SW 1271 (cell line): ENCODE measurements at regions not wholly inside any gene's neighbourhood (a gene's known extent, or its start where the extent isn't known, plus 50 kb on each side); places are given as distances from the start of the nearest gene placed in this dataset.
"Not testable (repeated sequence)": the region's sequence is repeated elsewhere in the genome, so short reads cannot be mapped to it uniquely, and the experiment has no call there.

Source experiments
- DNase-seq, 2 experiments: peaks; one replicate each; lab custom pipeline; 2025; lab: John Stamatoyannopoulos, UW

DNA sequence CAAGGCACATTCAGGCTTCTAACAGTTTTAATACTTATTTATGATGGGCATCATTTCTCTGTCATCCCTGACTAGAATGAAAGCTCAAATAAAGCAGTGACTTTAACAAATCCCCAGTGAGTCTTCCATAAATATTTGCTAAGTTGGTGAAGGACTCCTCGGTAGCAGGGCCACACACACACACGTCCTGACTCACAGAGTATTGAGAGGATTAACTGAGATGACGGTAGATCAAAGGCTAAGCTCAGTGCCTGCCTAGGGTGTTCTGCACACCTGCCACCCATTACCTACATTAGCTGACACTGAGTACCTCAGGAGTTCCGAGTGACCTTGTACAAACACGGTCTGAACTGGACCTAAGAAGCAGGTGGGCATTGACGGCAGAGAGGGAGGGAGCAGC lies 197.3 kb upstream of the SFSWAP start:
- no peak for DNase-seq

DNA sequence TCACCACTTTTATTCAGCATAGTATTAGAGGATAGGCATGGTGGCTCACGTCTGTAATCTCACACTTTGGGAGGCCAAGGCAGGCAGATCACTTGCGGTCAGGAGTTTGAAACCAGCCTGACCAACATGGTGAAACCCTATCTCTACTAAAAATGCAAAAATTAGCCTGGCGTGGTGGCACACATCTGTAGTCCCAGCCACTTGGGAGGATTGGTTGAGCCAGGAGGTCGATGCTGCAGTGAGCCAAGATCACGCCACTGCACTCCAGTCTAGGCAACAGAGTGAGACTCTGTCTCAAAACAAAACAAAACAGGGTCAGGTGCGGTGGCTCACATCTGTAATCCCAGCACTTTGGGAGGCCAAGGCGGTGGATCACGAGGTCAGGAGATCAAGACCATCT lies 190.3 kb upstream of the SFSWAP start:
- not testable (repeated sequence) for DNase-seq

DNA sequence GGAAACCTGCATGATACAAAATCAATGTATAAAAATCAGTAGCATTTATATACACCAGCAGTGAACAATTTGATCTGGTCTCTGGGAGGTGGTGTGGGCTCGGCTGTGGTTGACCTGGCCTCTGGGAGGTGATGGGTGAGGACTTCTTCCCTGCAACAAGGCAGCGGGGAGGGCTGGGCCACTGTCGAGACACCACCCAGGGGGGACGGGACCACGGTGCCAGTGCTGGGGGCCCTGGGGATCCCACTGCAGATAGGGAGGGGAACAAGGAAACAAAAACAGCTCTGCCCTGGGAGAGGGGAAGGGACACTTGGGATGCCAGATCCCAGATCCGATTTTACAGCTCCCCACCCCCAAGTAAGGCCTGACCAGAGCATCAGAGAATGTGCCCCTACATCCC lies 189.6 kb upstream of the SFSWAP start:
- no peak for DNase-seq

DNA sequence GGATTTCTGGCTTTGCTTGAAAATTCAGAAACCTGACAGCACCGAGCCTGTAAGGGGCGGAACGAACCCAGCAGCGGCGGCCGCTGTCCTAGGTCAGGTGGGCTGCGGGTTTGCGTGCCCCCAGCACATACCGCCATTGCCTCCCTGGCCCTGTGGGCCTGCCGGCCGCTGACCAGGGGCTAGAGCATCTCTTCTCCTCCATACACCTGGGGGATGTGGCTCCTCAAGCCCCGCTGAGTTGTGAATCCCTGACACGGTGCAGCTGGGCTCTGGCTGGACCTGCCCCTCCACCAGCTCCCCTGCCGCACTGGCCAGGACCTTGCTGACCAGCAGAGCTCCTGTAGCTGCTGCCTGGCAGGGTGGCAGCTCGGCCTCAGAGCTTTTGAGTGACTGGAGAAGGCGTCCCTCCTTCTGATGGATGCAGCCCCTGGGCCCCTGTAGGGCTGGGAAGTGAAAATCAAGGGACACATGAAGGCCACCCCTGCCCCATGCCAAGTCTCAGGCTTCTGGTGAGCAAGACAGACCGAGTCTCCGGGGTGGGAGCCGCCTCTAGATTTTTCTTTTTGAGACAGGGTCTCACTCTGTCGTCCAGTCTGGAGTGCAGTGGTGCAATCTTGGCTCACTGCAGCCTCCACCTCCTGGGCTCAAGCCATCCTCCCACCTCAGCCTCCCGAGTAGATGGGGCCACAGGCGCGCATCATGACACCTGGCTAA lies 184.9 kb upstream of the SFSWAP start:
- DNase-seq, result no peak

DNA sequence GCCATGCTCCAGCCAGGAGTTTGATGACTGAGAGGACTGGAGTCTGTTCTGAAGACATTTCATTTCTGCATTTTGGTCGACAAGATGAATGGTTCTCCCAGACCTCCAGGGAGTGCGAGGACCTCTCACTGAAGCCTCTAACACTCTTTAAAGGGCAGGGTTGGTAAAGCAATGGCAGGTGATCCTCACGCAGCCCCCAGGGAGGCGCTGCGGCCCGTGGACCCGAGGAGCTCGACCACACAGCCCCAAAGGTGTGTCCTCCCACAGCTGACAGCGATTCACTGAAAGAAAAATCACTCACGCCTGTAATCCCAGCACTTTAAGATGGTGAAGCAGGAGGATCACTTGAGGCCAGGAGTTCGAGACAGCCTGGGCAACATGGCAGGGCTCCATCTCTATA lies 183.8 kb upstream of the SFSWAP start:
- DNase-seq, result no peak

DNA sequence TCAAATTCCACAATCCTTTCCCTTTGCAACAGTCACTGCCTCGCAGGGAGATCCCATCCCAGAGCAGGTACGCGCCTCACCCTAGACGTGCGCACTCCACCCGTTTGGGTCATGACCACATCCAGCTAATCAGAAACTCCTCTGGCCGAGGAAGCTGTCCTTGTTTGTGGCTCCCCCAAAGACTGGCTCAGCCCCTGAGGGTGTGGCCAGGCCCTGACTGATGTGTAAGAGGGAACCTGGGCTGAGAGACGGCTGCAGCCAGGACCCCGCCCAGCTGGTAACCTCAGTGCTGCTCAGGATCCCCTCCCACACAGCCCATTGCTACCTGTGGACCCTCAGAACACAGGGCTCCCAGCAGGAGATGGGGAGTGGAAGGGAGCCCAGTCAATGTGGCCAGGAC lies 183.2 kb upstream of the SFSWAP start:
- DNase-seq, result no peak

DNA sequence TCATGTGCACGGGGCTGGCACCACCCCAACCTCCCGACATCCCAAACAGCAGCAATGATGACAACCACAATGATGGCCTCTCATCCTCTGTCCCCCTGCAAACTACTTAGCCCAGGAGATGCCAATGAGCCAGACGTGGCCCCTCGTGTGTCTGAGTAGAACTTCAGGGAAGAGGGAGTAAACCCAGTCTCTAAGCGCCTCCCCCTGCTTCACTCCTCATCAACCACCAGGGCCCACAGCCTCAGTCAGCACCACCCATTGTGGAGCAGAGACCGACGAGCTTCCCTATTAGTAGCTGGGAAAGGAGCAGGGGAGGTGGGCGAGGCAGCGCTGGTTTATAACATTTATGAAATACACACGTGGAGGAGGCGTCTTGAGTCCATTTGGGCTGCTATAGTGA lies 182.7 kb upstream of the SFSWAP start:
- DNase-seq, result no peak

DNA sequence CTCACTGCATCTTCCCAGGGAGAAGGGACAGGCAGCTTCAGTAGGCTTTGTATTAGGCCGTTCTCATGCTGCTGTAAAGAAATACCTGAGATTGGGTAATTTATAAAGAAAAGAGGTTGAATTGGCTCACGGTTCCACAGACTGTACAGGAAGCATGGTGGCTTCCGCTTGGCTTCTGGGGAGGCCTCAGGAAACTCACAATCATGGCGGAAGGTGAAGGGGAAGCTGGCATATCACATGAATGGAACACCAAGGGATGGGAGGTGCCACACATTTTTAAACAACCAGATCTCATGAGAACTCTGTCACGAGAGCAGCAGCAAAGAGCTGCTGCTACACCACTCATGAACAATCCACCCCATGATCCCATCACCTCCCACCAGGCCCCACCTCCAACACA lies 182.2 kb upstream of the SFSWAP start:
- no peak for DNase-seq

DNA sequence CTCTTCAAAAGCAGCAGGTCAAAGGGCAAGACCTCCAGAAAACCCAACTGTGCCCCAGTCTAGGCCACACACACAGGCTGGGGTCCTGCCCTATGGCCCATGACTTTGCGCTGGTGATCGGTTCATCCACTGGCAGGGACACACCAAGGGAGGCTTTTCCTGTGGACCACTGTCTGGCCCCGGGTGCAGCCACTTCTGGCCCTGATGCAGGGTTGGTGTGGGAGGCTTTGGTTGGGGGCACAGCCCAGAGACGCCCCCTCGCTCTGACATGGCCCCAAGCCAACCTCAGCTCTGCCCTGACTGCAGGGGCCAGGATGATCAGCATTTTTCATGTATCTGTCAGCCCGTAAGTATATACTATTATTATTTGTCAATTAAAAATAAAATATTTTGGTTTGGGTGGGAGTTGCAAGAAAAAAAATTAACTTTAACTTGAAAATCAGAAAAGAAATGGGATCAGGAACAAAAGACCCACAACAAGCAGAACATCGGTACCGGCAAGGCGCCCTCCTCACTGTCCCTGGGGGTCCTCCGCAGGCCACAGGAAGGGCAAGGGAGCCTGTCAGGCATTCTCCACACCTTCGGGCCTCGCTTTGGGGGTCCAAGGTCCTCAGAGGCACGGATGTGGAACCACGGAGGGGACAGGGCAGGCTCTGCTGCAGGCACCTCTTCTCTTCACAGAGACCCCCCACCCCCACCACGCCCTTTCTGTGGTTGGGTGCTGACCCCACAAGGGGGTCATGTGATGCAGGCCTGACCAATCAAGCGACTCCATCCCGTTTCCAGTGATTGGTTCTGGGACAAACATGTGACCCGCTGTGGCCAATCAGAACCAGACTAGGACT lies 181.5 kb upstream of the SFSWAP start:
- DNase-seq, result no peak

DNA sequence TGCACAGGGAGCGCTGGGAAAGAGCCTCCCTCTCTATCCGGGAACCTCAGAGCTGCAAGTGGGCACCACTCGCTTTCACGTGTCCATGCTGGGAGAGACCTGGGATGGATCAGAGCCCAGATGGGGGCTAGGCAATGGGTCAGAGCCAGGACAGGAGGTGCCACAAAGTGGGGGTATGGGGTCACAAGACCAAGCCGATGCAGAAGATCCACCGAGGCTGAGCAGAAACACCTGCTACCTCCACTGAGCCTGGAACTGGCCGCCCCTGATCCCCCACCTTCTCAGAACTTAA lies 180.9 kb upstream of the SFSWAP start:
- no peak for DNase-seq

DNA sequence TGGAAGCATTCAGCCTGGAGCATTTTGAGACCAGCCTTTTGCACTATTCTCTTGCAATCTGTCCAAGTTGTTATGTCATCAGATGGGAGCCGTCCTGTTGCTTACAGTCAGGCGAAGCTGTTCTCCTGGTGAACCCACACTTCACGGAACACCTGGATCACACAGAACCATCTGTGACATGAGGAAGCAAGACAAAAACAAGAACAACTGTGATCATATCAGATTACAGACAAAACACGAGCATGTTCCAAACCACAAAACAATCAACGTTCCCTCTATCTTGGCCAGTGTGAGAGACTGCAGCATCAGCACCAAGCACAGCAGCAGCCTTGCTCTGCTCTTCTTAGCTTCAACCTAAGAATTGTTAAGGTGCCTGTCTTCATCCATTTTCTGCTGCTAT lies 180.5 kb upstream of the SFSWAP start:
- DNase-seq, result no peak

DNA sequence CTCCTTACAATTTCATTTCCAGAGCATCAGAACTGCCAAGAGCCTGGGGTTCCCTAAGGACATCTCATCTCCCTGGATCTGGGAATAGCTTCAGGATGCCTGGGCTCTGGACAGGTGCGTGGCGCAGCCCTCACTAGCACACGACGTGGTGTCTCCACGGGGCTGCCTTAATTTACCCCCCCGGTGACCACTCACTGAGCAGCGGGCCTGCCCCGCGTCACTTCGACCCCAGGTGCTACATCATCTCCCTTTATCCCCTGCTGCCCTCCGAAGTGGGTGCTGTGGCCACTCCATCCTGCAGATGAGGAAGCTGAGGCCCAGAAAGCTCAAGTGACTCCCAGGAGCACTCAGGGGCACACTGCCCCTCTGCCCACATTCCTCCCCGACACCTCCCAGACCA lies 177.8 kb upstream of the SFSWAP start:
- no peak for DNase-seq

DNA sequence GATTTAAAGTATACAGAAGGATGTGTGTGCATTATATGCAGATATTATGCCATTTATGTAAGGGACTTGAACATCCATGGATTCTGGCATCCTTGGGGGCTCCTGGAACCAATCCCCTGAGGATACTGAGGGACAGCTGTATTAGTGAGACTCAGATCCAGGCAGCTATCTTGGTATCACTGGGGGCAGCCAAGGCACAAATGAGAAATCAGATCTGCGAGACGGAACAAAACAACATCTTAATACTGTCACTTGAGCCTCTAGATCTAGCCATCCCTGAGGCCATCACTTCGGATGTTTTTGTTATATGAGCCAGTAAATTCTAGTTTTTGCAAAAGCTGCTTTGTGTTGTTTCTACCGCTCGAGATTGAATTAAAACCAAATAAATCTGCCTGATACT lies 175.1 kb upstream of the SFSWAP start:
- DNase-seq, result no peak

DNA sequence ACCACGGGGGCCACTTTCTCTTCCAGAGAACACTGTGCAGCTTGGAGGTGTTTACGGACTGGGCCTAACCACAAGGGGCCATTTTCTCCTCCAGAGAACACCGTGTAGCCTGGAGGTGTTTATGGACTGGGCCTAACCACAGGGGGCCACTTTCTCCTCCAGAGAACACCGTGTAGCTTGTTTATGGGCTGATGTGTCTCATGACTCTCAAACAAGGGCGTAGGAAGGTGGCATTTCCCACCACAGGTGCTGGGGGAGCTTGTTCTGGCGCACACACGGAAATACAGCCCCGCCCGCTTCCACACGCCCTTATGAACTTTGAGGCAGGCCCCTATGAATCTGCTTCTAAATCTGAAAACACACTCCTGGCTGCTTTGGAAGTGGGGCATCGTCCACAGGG lies 174.6 kb upstream of the SFSWAP start:
- no peak for DNase-seq

DNA sequence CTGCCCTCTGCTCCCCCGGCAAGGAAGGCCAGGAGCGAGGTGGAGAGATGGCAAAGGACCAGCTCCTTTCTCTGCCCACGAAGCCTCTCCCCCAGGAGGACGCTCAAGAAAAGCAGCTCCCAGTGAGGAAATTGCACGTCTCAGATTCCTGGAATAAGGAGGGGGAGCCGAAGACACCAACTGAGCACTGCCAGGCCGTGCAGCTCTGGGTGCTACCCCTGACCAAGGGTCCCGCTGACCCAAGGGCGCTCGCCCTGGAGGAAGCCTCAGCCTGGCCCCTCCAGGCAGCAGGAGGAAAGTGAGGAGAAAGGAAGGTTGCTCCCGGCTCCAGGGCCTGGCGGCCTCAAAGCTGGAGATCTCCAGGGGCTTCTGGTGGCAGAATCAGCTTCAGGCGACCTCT lies 174.1 kb upstream of the SFSWAP start:
- DNase-seq, result no peak

DNA sequence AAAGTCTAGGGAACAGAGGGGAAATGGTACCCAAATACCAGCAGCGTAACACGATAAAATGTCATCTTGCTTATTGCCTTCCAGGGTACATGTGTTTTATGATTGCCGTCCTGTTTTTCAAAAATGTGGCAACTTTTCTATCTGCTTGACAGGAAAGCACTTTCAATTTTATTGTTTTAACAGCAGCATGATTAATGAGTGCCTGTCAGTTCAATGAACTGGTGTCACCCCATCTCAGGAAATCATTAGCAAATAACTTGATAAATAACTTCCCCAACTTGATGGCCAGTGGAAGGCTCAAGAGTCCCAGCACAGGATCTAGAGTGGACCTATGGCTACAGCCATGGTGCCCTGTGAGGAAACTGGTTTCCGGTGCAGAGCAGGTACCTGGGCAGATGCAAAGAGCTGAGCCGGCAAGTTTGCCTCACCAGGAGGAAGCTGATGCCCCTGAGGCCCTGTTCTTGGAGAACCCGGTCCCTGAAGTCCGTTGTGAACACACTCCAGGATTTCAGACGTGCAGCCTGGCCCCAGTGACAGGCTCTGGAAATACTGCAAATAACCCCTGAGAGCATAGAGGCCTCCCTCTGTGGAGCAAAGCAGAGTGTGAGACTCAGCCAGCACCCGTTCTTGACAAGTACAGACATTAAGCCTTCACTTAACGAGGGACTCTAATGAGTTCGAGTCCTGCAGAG lies 173.5 kb upstream of the SFSWAP start:
- DNase-seq, result no peak

DNA sequence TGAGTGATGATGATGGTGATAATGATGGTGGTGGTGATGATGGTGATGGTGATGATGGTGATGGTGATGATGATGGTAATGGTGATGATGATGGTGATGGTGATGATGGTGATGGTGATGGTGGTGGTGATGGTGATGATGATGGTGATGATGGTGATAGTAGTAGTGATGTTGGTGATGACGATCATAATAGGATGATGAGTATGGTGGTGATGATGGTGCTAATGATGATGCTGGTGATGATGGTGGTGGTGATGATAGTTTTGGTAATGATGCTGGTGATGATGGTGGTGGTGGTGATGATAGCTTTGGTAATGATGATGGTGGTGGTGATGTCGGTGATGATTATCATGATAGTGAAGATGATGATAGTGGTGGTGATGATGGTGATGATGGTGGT lies 171.5 kb upstream of the SFSWAP start:
- no peak for DNase-seq

DNA sequence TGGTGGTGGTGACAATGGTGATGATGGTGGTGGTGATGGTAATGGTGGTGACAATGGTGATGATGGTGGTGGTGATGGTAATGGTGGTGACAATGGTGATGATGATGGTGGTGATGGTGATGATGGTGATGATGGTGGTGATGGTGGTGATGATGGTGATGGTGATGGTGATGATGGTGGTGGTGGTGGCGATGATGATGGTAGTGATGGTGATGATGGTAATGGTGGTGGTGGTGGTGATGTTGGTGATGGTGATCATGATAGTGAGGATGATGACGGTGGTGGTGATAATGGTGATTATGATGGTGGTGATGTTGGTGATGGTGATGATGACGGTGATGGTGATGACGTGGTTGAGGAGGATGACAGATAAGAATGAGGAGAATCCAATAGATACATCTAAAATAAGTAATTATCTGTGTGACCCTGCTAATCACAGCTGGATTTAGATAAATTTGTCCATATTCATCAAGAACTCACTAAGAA lies 170.7 kb upstream of the SFSWAP start:
- DNase-seq, result no peak

DNA sequence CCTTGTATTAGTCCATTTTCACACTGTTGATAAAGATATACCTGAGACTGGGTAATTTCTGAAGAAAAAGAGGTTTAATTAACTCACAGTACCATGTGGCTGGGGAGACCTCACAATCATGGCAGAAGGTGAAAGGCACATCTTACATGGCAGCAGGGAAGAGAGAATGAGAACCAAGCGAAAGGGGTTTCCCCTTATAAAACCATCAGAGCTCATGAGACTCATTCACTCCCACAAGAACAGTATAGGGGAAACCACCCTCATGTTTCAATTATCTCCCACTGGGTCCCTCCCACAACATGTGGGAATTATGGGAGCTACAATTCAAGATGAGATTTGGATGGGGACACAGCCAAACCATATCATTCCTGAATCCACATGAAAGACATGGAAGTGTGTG lies 169.4 kb upstream of the SFSWAP start:
- not testable (repeated sequence) for DNase-seq

DNA sequence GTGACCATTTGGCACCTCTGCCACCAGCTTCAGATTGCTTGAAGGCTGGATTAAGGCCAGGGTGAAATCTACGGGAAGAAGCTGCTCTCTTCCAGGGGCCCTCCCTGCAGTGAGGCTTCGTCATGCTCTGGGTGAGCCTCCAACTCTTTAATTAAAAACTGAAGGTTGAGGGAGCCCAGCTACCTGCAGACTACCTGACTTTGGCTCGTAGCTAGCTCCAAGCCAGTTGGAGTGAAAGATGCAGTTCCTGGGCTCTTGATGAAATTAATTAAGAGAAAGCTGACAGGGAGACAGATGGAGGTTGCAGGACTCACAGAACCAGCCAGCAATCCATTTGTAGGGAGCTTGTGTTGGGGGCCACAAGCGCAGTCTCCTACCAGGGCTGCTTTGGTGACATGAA lies 168.5 kb upstream of the SFSWAP start:
- no peak for DNase-seq

DNA sequence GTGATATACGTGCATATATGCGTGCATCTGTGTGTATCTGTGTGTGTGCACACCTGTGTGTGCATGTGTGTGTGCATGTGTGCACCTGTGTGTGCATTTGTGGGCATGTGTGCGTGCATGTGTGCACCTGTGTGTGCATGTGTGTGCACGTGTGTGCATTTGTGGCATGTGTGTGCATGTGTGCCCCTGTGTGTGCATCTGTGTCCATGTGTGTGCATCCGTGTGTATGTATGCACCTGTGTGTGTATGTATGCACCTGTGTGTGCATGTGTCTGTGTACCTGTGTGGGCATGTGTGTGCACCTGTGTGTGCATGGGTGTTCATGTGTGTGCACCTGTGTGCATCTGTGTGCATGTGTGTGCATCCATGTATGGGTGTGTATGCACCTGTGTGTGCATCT lies 167.8 kb upstream of the SFSWAP start:
- no peak for DNase-seq

DNA sequence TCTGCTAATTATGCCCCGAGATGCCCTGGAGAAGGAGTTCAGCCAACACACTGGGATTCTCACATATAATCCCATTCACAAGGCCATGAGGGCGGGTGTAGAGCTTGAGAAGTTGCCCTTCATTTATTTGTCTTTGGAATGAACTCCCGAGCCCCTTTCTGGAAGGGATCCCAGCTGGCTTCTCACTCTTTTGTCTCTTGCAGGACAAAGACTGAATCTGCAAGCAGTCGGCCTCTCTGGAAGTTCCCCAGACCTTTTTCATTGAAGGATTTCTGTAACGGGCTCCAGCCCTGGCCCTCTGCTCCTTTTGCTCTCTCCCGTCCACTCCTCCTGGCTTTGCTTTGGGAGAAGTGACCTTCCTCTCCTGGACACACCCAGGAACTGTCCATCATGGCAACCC lies 163.3 kb upstream of the SFSWAP start:
- no peak for DNase-seq

DNA sequence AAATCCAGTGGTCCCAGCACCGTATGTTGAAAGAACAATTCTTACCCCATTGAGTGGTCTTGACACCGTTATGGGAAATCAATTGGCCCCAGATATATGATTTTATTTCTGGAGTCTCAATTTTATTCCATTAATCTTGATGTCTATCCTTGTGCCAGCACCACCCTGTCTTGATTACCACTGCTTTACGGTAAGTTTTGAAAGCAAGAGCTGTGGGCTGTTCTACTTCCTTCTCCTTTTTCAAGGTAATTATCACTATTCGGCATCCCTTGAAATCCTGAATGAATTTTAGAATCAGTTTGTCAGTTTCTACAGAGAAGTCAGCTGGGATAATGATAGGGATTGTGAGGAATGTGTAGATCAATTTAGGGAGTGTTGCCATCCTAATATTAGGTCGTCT lies 160.8 kb upstream of the SFSWAP start:
- no peak for DNase-seq
